HG03457 (cell line): ENCODE measurements at regions not wholly inside any gene's neighbourhood (a gene's known extent, or its start where the extent isn't known, plus 50 kb on each side); places are given as distances from the start of the nearest gene placed in this dataset.
"Not testable (repeated sequence)": the region's sequence is repeated elsewhere in the genome, so short reads cannot be mapped to it uniquely, and the experiment has no call there.

ENCODE experiments used
- ATAC-seq: cut with Tn5 transposase; IDR thresholded peaks from one replicate; pipeline ENCODE4 v1.9.1; 2021; ENCODE audit warnings: moderate number of reproducible peaks; ENCODE audit not compliant: unreplicated experiment

DNA sequence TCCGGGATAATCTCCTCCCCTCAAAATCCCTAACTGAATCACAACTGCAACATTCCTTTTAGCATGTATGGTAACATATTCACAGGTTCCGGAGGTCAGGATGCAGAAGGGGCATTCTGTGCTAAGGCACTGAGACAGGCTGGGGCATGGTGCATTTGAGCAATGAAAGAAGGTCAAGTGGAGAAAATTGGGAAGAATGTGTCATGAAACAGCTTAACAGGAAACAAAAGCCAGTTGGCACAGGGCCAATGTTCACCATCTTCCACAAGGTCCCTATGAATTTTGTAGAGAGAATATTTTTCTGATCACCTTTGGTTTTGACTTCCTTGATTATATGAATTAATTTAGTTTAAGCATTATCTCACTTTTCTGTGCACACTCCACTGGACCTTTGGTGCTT lies 587.7 kb upstream of the NR2F2 start:
- no peak for ATAC-seq

DNA sequence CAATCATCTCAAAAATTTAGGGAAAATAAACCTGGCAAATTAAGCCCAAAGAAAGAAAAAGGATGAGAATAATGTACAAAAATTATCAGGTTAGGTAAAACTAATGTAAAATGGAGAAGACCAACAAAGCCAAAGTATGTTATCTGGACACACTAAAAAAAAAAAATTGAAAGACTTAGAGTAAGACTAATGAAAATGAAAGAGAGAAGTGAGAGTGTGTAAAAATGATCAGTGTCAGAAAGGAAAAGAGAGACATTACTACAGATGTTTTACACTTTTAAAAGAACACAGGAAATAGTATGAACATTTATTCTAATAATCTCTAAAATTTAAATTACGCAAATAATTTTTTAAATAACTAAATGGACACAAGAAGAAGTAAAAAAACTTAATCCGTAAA lies 573.3 kb upstream of the NR2F2 start:
- no peak for ATAC-seq

DNA sequence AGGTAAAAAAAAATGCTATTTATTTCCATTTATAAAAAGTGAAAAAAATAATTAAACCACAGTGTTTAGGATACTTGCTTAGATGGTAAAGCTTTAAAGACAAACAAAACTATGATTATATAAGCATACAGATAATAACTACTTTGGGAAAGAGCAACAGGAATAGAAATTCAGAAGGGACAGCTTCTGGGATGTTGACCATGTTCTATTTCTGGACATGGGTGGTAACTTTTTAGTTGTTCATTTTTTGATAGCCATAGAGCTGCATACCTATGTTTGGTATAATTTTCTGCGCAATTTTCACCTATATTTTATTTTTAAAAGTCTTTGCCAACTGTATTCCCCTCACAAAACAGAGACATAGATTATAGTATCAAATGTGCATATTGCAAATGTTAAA lies 572.0 kb upstream of the NR2F2 start:
- ATAC-seq = no peak

DNA sequence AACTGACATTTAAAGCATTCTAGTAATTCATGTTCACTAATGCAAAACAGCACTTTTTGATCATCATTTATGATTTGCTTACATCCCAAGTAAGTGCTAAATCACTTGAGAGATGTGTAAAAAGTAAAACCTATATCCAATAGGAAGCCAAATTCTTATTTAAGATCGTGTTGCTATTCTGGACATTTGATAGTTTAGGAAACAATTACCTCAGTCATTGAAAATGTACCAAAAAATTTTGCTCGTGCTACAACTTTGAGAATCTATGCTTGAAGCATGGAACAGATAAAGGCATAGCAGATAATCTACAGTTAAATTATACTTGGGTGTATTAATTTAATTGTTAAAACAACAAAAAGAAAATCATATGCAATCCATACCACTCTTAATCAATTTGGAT lies 571.6 kb upstream of the NR2F2 start:
- ATAC-seq = no peak

DNA sequence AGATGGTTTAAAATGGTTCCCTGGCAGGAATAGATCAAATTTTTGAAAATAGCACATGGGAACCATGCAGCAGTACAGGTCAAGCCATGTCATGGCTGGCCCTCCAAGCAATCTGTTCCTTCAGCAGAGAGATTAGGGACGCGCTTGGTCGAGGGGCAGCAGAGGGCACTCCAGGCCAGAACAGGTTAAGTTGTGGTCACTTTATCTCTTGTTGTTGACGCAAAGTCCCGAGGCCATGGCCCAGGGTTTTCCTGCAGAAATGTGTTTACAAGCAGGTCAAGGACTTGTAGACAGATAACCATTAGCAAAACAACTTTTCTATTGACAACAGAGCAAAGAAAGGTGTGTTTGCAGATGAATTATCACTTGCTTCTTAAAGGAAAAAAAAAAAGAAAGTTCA lies 570.0 kb upstream of the NR2F2 start:
- ATAC-seq = no peak

DNA sequence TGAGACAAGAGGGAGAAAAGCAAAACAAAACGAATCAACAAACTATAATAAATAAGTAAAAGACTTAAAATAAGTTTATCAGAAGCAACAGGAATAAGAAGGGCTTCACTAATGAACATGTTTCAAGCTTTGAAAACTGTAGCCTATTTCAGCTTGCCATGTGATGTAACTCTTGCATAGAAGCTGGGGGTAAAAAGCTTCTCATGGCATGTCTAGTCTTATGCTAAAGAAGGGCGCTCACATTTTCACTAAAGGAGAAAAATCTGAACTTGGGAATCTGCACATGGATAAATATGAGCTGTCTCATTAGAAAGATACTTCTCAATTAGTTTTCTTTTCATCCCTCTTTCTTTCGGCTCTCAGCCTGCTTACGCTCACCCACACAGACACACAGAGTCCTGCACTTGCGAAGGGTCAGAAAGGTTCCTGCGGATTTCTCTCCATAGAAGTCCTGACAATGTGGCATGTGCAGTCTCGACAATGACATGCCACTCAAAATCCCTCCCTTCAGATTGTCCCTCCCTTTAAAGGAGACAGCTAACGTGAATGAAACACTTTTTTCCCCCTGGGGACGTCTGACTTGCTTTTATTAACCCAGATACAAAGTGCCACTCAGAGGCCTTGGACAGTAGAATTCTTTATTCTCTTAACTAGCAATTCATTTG lies 568.9 kb upstream of the NR2F2 start:
- no peak for ATAC-seq

- no peak for ATAC-seq
These were observed 567.1 kb upstream of the NR2F2 start for GRCh38 chr15:95763426-95763825.

GRCh38 chr15:95765161-95765560 lies 565.3 kb upstream of the NR2F2 start:
- no peak for ATAC-seq

DNA sequence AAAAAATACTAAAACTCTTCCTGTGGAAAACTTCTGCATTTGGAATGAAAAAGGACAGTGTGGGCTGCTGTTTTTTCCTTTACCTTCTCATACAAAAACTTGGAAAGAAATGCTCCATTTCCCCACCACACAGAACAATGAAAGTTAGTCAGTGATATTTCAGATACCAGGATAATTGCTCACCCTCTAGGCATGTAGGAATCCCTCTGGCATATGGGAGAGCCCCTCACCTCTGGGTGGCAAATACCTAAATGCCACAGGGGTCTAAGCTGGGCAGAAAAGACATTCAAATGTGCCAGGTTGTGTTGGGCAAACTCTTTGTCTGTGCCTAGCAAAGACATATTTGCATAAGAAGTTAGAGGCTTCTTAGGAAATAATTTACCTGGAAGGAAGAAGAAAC lies 560.3 kb upstream of the NR2F2 start:
- ATAC-seq = no peak

- no peak for ATAC-seq
These were observed 557.5 kb upstream of the NR2F2 start for GRCh38 chr15:95772982-95773381.

GRCh38 chr15:95784508-95784907 lies 546.0 kb upstream of the NR2F2 start:
- ATAC-seq = no peak

DNA sequence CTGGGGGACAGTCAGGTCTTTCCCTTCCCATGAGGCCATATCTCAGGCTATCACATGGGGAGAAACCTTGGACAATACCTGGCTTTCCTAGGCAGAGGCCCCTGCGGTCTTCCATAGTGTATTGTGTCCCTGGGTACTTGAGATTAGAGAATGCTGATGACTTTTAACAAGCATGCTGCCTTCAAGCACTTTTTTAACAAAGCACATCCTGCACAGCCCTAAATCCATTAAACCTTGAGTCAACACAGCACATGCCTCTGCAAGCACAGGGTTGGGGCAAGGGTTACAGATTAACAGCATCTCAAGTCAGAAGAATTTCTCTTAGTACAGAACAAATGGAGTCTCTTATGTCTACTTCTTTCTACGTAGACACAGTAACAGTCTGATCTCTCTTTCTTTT lies 545.2 kb upstream of the NR2F2 start:
- not testable (repeated sequence) for ATAC-seq

DNA sequence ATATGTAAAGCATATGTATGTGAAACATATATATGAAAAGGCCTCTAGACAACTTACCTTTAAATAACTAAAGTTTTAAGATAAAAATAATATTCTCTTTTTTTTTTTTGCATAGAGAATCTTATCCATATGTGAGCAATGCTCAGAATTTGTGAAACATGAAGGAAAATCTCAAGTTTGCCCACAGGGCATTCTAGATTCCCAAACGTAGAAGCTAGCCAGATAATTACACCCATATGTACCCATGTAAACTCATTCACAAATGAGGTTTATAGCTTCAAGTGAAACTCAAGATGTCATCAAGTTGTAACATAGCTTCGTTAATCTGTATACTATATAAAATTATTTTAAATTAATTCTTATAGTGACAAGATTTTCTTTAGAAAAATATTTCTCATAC lies 537.3 kb upstream of the NR2F2 start:
- no peak for ATAC-seq

DNA sequence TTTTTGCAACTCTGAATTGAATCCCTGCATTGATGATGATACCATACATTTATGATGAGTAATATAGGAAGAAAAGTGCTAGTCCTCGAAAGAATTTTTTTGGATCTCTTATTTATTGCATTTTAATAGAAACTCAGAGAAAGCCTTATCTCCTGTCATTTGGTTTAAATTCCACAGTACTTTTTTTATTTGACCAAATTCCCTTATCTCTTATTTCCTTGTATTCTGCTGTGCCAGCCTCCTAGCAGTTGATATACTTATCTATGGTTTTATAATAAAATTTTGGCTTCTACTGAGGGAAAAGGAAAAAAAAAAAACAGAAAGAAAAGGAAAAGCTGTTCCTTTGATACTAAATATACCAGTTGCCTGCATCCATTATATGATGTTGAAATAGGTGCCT lies 535.1 kb upstream of the NR2F2 start:
- ATAC-seq = no peak

GRCh38 chr15:95799286-95800200 lies 531.0 kb upstream of the NR2F2 start:
- ATAC-seq = no peak

GRCh38 chr15:95804484-95804883 lies 526.0 kb upstream of the NR2F2 start:
- no peak for ATAC-seq

DNA sequence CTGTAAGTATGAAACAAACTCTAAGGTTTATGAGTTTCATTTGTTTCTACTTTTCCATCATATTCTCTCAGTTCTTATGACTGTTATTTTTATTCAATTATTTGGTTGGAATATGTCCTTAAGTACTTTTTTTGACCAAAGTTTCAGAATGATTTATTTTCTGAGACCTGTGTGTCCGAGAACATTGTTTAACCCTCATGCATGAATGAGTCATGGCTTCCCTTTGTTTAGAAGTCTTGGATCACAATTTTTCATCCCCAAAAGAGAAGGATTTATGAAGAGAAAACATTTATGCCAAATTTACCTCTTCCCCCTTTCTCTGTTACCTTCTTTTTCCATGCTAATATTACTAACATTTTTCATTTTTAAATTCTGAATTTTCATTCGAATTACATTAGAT lies 518.0 kb upstream of the NR2F2 start:
- ATAC-seq = no peak

DNA sequence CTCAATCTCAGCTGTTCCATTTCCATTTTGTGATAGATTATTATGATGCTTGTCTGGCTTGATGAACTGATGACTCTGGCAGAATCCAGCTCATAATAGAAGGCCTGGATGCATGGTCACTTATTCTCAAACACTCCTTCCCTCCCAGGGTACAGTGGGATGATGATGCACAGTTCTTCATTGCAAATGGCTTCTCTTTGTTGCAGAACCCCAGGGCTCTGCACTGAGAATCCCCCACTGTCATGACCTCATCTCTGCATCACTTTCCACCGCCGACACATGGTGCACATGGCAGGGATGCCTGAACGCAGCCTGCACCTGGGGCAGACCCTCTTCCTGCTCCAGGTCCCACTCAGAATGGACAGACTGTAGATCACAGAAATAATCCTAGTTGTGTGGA lies 515.6 kb upstream of the NR2F2 start:
- ATAC-seq = no peak

- ATAC-seq = no peak
These were observed 513.9 kb upstream of the NR2F2 start for GRCh38 chr15:95816591-95816990.

DNA sequence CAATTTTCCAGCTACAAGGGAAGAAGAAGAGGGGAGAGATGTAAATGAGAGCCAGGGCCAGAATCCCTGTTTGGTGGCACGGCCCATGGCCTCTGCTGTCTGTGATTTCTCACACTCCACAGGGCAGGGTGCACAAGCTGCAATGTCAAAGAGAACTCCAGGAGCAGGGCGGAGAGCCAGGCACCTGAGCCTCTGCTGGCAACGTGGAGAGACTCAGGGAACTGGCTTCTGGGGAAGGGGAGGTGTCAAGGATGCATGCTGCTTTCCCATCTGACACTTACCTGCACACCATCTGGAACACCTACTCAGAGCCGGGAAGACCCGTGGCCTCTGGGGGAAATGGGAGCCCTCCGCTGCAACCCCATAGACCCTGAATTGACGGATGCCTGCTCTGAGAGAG lies 507.5 kb upstream of the NR2F2 start:
- no peak for ATAC-seq

- no peak for ATAC-seq
These were observed 505.3 kb upstream of the NR2F2 start for GRCh38 chr15:95825208-95825607.

DNA sequence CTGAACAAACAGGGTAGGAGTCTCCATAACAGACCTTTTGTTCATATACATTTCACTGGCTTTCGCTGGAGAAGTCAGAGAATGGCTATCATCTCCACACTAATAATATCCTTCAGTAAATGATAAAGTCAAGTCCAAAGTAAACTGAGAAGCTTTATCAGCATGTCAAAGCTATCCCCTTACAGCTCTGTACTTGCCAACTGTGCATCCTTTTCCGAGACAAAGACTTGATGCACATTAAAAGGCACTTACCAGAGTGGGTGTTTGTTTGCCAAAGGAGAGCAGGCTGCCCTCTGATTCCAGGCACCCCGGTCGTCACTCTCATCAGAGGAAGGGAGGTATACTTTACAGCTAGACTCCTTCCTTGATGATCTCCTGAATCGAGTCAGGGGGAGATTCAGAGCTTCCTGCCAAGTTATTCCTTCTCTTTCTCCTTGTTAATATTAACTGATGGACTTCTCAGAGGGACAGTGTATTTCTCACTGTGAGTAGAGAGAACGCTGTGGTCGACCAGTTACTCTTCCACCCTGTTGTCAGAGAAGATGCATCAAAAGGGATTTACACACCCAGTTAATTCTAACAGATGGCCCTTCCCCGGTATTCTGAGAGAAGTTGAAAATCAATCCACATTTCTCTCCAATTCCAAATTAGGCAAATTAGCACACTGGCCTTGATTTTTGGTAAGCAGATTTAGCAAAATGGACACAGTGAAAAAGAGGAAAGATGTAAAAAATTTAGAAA lies 504.7 kb upstream of the NR2F2 start:
- no peak for ATAC-seq
